Glutamatergic neuron (in vitro differentiated cells): ENCODE measurements at regions not wholly inside any gene's neighbourhood (a gene's known extent, or its start where the extent isn't known, plus 50 kb on each side); places are given as distances from the start of the nearest gene placed in this dataset.

Experiments used
- DNase-seq: peaks from one replicate; pipeline ENCODE4 v3.0.0; 2022
- H3K27ac Mint-ChIP-seq: one replicate; pipeline ENCODE4 v1.8.0; 2020; ENCODE audit warnings: mild to moderate bottlenecking, mixed read lengths, inconsistent platforms; ENCODE audit not compliant: unreplicated experiment
- H3K27me3 Mint-ChIP-seq: one replicate; pipeline ENCODE4 v1.8.0; 2020; ENCODE audit warnings: mild to moderate bottlenecking, moderate library complexity, mixed read lengths, inconsistent platforms; ENCODE audit not compliant: unreplicated experiment
- H3K36me3 Mint-ChIP-seq: one replicate; pipeline ENCODE4 v1.8.0; 2020; ENCODE audit warnings: mild to moderate bottlenecking, mixed read lengths, inconsistent platforms; ENCODE audit not compliant: unreplicated experiment
- H3K4me1 Mint-ChIP-seq: one replicate; pipeline ENCODE4 v1.8.0; 2020; ENCODE audit warnings: mild to moderate bottlenecking, low read depth, mixed read lengths, inconsistent platforms; ENCODE audit not compliant: unreplicated experiment
- H3K4me3 Mint-ChIP-seq: one replicate; pipeline ENCODE4 v1.8.0; 2020; ENCODE audit warnings: mild to moderate bottlenecking, mixed read lengths, inconsistent platforms; ENCODE audit not compliant: unreplicated experiment
- H3K9me3 Mint-ChIP-seq: one replicate; pipeline ENCODE4 v1.8.0; 2020; ENCODE audit warnings: mild to moderate bottlenecking, moderate library complexity, mixed read lengths, inconsistent platforms; ENCODE audit not compliant: unreplicated experiment
- TF ChIP-seq, protein P1 (sequence below): fragments of 200-600 bp; sonication (generic); IDR thresholded peaks from one replicate; pipeline ENCODE4 v1.5.0; 2021; ENCODE audit not compliant: partially characterized antibody, unreplicated experiment

DNA sequence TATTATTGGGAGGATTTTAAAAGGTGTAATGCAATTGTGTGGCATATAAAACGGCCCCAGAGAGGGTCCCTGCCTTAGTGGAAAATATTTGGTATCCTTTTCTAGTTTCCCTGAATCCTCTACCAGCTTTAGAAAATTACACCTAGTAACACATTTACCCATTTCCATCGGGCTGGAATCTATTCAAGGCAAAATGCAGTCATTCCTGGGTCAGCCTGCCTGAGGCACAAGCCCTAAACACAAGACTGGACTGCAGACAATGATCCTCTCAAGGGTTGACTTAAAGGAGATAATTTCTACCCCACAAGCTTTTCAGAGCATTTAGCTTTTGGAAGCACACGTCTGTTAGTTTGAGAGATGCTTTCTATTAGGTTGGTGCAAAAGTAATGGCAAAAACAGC lies 124.4 kb upstream of the ADAMTSL1 start:
- Mint-ChIP-seq H3K9me3 (peaks cover 2% of the 10 kb centered on the region), H3K4me3 (no peak overlapping the region), H3K27me3 (no peaks in the 10 kb centered on the region), H3K27ac (no peak overlapping the region), H3K36me3 (no peaks in the 10 kb centered on the region), H3K4me1 (no peaks in the 10 kb centered on the region)
- TF ChIP-seq, protein P1, sequence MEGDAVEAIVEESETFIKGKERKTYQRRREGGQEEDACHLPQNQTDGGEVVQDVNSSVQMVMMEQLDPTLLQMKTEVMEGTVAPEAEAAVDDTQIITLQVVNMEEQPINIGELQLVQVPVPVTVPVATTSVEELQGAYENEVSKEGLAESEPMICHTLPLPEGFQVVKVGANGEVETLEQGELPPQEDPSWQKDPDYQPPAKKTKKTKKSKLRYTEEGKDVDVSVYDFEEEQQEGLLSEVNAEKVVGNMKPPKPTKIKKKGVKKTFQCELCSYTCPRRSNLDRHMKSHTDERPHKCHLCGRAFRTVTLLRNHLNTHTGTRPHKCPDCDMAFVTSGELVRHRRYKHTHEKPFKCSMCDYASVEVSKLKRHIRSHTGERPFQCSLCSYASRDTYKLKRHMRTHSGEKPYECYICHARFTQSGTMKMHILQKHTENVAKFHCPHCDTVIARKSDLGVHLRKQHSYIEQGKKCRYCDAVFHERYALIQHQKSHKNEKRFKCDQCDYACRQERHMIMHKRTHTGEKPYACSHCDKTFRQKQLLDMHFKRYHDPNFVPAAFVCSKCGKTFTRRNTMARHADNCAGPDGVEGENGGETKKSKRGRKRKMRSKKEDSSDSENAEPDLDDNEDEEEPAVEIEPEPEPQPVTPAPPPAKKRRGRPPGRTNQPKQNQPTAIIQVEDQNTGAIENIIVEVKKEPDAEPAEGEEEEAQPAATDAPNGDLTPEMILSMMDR, result no peak
- no peak for DNase-seq

- no peak overlapping the region for H3K27ac Mint-ChIP-seq
- no peak for DNase-seq
- TF ChIP-seq, protein P1, result no peak
Observed at GRCh38 chr9:18350036-18350435, 123.9 kb upstream of the ADAMTSL1 start.

DNA sequence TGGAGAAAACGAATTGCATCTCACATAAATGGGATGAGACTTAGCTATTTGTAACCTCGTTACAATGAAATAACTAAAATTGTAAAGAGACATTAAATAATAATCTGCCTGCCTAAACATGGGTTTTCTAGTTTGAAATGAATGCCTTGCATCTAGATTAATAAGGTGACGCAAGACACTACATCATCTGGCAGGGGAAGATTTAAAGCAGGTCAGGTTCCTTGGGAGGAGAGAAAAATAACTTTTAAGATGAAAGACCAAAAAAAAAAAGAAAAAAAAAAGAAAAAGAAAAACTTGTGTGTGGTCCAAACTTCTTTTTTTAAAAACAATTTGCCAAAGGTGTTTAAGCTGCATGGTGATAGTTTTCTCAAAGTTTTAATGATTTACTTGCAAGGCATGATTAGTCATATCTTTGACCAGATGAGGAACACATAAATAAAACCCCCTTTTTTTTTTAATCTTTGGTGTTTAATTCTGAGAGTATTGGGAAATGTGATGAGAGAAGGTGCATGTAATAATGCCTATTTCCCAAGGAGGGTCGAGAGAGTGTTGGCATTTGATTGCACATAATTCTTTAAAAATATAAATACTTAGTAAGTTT lies 122.9 kb upstream of the ADAMTSL1 start:
- no peaks in the 10 kb centered on the region for H3K27me3 Mint-ChIP-seq
- H3K36me3 Mint-ChIP-seq, result no peaks in the 10 kb centered on the region
- no peak overlapping the region for H3K4me3 Mint-ChIP-seq
- no peak overlapping the region for H3K27ac Mint-ChIP-seq
- DNase-seq, result no peak
- peaks cover 2% of the 10 kb centered on the region for H3K9me3 Mint-ChIP-seq
- TF ChIP-seq, protein P1, result no peak
- no peaks in the 10 kb centered on the region for H3K4me1 Mint-ChIP-seq

More at GRCh38 chr9:18350036-18350435, 123.9 kb upstream of the ADAMTSL1 start:
- no peaks in the 10 kb centered on the region for H3K36me3 Mint-ChIP-seq
- no peaks in the 10 kb centered on the region for H3K27me3 Mint-ChIP-seq
- H3K4me3 Mint-ChIP-seq, result no peak overlapping the region
- H3K9me3 Mint-ChIP-seq, result peaks cover 2% of the 10 kb centered on the region
- H3K4me1 Mint-ChIP-seq, result no peaks in the 10 kb centered on the region

DNA sequence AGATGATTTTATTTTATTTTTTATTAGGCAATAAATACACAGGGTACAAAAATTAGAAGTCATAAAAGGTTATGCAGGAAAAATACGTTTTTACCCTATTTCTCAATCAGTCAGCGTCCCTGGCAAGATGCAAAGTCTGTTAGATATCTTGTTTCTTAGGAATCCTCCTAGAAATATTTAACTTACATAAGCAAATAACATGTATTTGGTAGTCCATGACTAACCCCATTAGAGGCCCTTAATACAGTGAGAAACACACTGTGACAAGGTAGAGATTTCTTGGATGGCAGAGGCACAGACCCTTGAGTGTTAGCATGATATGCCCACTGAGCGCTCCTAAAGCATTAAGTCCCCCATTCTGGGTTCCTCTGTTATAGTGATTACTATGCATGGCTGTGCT lies 121.2 kb upstream of the ADAMTSL1 start:
- no peaks in the 10 kb centered on the region for H3K4me1 Mint-ChIP-seq
- H3K27ac Mint-ChIP-seq, result no peak overlapping the region
- no peaks in the 10 kb centered on the region for H3K27me3 Mint-ChIP-seq
- no peak for DNase-seq
- H3K9me3 Mint-ChIP-seq, result peaks cover 2% of the 10 kb centered on the region
- no peak overlapping the region for H3K4me3 Mint-ChIP-seq
- TF ChIP-seq, protein P1, result no peak
- no peaks in the 10 kb centered on the region for H3K36me3 Mint-ChIP-seq

DNA sequence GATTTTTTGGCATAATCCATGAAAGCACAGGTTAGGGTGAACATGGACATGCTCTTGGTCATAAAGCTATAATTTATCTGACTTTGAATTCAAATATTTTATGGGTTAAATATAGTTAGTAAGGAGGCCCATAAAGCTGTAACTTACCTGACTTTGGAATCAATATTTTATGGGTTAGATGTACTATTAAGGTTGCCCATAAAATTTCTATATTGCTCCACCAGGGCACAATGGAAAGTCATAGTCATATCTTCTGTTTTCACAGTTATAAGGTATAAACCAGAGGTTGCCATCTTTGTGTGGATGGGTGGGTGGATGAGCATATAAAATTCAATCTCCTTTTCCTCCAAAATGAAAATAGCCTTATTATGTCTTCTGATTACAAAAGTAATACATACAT lies 120.5 kb upstream of the ADAMTSL1 start:
- Mint-ChIP-seq H3K36me3 (no peaks in the 10 kb centered on the region), H3K27ac (no peak overlapping the region), H3K4me1 (no peaks in the 10 kb centered on the region), H3K4me3 (no peak overlapping the region), H3K27me3 (no peaks in the 10 kb centered on the region), H3K9me3 (peaks cover 2% of the 10 kb centered on the region)
- no peak for DNase-seq
- TF ChIP-seq, protein P1, result no peak
